ENCODE measurements at regions not wholly inside any gene's neighbourhood (a gene's known extent, or its start where the extent isn't known, plus 50 kb on each side); places are given as distances from the start of the nearest gene placed in this dataset.

DNA sequence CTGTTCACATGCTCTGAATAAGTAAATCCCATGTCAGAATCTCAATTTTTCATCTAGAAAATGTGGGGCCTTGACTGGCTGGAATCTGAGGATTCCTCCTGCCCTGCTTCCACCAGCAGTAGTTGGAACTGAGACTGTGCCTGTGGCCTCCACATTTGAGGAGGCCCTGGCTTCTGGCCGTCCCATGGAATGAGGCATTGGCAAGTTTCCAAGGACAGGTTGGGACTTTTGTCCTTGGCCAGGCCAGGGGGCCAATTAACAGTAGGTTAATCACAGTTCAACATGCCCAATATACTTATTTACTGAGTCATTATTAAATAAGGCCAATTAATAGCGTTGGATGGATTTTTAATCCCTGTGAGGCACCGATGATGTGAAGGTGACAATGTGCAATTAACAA lies 50.2 kb upstream of the GABRE start:
- H3K36me3 ChIP-seq (ENCODE audit: control insufficient read depth, insufficient read depth, low read length) = no peaks in the 10 kb centered on the region
- H3K4me3 ChIP-seq (ENCODE audit: low read depth, low read length) = no peak overlapping the region
- no peaks in the 10 kb centered on the region for H3K27me3 ChIP-seq (ENCODE audit: control insufficient read depth, insufficient read depth, low read length)
- no peak for DNase-seq (ENCODE audit: low read depth)
- TF ChIP-seq, protein P1, sequence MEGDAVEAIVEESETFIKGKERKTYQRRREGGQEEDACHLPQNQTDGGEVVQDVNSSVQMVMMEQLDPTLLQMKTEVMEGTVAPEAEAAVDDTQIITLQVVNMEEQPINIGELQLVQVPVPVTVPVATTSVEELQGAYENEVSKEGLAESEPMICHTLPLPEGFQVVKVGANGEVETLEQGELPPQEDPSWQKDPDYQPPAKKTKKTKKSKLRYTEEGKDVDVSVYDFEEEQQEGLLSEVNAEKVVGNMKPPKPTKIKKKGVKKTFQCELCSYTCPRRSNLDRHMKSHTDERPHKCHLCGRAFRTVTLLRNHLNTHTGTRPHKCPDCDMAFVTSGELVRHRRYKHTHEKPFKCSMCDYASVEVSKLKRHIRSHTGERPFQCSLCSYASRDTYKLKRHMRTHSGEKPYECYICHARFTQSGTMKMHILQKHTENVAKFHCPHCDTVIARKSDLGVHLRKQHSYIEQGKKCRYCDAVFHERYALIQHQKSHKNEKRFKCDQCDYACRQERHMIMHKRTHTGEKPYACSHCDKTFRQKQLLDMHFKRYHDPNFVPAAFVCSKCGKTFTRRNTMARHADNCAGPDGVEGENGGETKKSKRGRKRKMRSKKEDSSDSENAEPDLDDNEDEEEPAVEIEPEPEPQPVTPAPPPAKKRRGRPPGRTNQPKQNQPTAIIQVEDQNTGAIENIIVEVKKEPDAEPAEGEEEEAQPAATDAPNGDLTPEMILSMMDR (IDR thresholded peaks at IDR 0.05; ENCODE audit: insufficient read depth, low read length, poor library complexity, severe bottlenecking) = no peak
